Stimulated activated CD8-positive, alpha-beta memory T cell treated with anti-CD3 and anti-CD28 coated beads, Interleukin-15, amount 100 ng/mL, for 48 hours (primary cell): ENCODE measurements at regions not wholly inside any gene's neighbourhood (a gene's known extent, or its start where the extent isn't known, plus 50 kb on each side); places are given as distances from the start of the nearest gene placed in this dataset.

Experiments used
- DNase-seq, 2 donors: peaks; one replicate each; pipeline ENCODE4 v3.0.0-alpha.2; 2020; ENCODE audit warnings: low read depth in 2 of 2

GRCh38 chr13:40251343-40252032 is 415.0 kb downstream of the FOXO1 start:
- no peak for DNase-seq

- no peak for DNase-seq
Observed at GRCh38 chr13:40252241-40252640, 414.2 kb downstream of the FOXO1 start.

- no peak for DNase-seq
Observed at GRCh38 chr13:40252676-40253075, 413.8 kb downstream of the FOXO1 start.

GRCh38 chr13:40254394-40254793 is 412.0 kb downstream of the FOXO1 start:
- no peak for DNase-seq

GRCh38 chr13:40255551-40255950 is 410.9 kb downstream of the FOXO1 start:
- no peak for DNase-seq

- DNase-seq: no peak
Observed at GRCh38 chr13:40259899-40260298, 406.5 kb downstream of the FOXO1 start.

- no peak for DNase-seq
Observed at GRCh38 chr13:40261336-40261735, 405.1 kb downstream of the FOXO1 start.

- no peak for DNase-seq
Observed at GRCh38 chr13:40261947-40262346, 404.5 kb downstream of the FOXO1 start.

- DNase-seq: no peak
Observed at GRCh38 chr13:40269086-40269485, 397.4 kb downstream of the FOXO1 start.

- no peak for DNase-seq
Observed at GRCh38 chr13:40270726-40271125, 395.7 kb downstream of the FOXO1 start.

- DNase-seq: no peak
Observed at GRCh38 chr13:40271271-40271885, 395.1 kb downstream of the FOXO1 start.

- DNase-seq: peak; percentile 18 to 34
Observed at GRCh38 chr13:40271931-40272775, 394.3 kb downstream of the FOXO1 start.

- DNase-seq: no peak
Observed at GRCh38 chr13:40272776-40273139, 393.7 kb downstream of the FOXO1 start.

GRCh38 chr13:40273253-40274025 is 393.0 kb downstream of the FOXO1 start:
- no peak for DNase-seq

- DNase-seq: no peak
Observed at GRCh38 chr13:40274103-40274502, 392.3 kb downstream of the FOXO1 start.

- no peak for DNase-seq
Observed at GRCh38 chr13:40275155-40275554, 391.3 kb downstream of the FOXO1 start.

GRCh38 chr13:40275636-40276035 is 390.8 kb downstream of the FOXO1 start:
- no peak for DNase-seq

- no peak for DNase-seq
Observed at GRCh38 chr13:40283666-40284065, 382.8 kb downstream of the FOXO1 start.

GRCh38 chr13:40285634-40286033 is 380.8 kb downstream of the FOXO1 start:
- DNase-seq: no peak

- DNase-seq: no peak
Observed at GRCh38 chr13:40287428-40287827, 379.0 kb downstream of the FOXO1 start.

GRCh38 chr13:40288259-40288658 is 378.2 kb downstream of the FOXO1 start:
- DNase-seq: no peak

- no peak for DNase-seq
Observed at GRCh38 chr13:40290758-40291157, 375.7 kb downstream of the FOXO1 start.
